Nephron progenitor cell (in vitro differentiated cells): ENCODE measurements at regions not wholly inside any gene's neighbourhood (a gene's known extent, or its start where the extent isn't known, plus 50 kb on each side); places are given as distances from the start of the nearest gene placed in this dataset.

Experiments
- DNase-seq: peaks from one replicate; pipeline ENCODE4 v3.0.0; 2021
- H3K27ac Mint-ChIP-seq: 2 replicates; pipeline ENCODE4 v1.8.0; 2021; ENCODE audit warnings: mild to moderate bottlenecking, moderate library complexity, mixed read lengths
- H3K27me3 Mint-ChIP-seq: 2 replicates; pipeline ENCODE4 v1.8.0; 2021; ENCODE audit warnings: mild to moderate bottlenecking, low read depth, mixed read lengths; ENCODE audit not compliant: poor library complexity
- H3K36me3 Mint-ChIP-seq: 2 replicates; pipeline ENCODE4 v1.8.0; 2021; ENCODE audit warnings: low read depth, mixed read lengths
- H3K4me1 Mint-ChIP-seq: 2 replicates; pipeline ENCODE4 v1.8.0; 2021; ENCODE audit warnings: mixed read lengths
- H3K4me3 Mint-ChIP-seq: 2 replicates; pipeline ENCODE4 v1.8.0; 2021; ENCODE audit warnings: mild to moderate bottlenecking, moderate library complexity, mixed read lengths
- H3K9me3 Mint-ChIP-seq: 2 replicates; pipeline ENCODE4 v1.8.0; 2021; ENCODE audit warnings: mild to moderate bottlenecking, moderate library complexity, mixed read lengths
- TF ChIP-seq, protein P1 (sequence below): fragments of 200-600 bp; sonication (generic); IDR thresholded peaks from 2 replicates; pipeline ENCODE4 v1.5.0; 2021; ENCODE audit warnings: antibody characterized with exemption

DNA sequence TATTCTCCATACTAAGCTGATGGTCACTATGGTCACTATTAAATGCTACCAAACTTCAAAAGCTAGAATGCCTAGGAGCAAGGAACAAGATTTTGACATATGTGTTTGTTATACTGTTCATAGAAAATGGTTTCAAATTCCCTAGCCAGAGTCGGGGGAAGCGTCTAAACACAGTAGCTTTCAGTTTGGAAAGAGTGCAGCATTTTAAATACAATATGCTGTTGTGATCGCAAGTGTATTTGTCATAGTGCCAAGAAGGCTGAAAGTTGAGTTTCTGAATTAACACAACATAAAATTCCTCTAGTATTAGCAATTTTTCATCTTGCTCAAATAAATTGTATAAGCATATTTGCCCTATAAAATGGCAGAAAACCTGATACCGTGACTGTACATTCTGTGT lies 280.4 kb downstream of the ZNF608 start:
- TF ChIP-seq, protein P1, sequence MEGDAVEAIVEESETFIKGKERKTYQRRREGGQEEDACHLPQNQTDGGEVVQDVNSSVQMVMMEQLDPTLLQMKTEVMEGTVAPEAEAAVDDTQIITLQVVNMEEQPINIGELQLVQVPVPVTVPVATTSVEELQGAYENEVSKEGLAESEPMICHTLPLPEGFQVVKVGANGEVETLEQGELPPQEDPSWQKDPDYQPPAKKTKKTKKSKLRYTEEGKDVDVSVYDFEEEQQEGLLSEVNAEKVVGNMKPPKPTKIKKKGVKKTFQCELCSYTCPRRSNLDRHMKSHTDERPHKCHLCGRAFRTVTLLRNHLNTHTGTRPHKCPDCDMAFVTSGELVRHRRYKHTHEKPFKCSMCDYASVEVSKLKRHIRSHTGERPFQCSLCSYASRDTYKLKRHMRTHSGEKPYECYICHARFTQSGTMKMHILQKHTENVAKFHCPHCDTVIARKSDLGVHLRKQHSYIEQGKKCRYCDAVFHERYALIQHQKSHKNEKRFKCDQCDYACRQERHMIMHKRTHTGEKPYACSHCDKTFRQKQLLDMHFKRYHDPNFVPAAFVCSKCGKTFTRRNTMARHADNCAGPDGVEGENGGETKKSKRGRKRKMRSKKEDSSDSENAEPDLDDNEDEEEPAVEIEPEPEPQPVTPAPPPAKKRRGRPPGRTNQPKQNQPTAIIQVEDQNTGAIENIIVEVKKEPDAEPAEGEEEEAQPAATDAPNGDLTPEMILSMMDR: no peak
- Mint-ChIP-seq H3K4me1 (peaks cover 38% of the 10 kb centered on the region), H3K27me3 (no peaks in the 10 kb centered on the region), H3K27ac (no peak overlapping the region), H3K36me3 (peaks cover 15% of the 10 kb centered on the region), H3K9me3 (peaks cover 22% of the 10 kb centered on the region), H3K4me3 (no peak overlapping the region)
- DNase-seq: no peak

DNA sequence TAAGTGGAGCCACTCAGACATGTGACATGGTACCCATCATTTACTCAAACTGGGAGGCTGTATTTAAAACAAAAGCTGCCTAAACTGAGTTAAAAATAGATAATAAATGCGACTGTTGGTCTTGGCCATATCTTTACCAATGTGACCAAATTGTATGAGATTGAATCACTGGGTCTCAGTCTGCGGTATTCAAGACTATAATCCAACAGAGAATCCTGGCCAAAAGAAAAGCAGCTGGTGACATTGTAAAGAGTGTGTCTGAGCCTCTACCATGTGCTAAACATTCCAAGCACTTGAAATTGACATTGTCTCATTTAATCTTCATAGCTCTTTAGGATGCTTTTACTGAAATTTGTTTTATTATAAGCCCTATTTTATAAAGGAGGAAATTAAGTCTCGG lies 282.6 kb downstream of the ZNF608 start:
- peaks cover 15% of the 10 kb centered on the region for H3K36me3 Mint-ChIP-seq
- DNase-seq: no peak
- no peak overlapping the region for H3K4me3 Mint-ChIP-seq
- no peaks in the 10 kb centered on the region for H3K27me3 Mint-ChIP-seq
- peaks cover 58% of the 10 kb centered on the region for H3K4me1 Mint-ChIP-seq
- TF ChIP-seq, protein P1: no peak
- peaks cover 34% of the 10 kb centered on the region for H3K9me3 Mint-ChIP-seq
- no peak overlapping the region for H3K27ac Mint-ChIP-seq

DNA sequence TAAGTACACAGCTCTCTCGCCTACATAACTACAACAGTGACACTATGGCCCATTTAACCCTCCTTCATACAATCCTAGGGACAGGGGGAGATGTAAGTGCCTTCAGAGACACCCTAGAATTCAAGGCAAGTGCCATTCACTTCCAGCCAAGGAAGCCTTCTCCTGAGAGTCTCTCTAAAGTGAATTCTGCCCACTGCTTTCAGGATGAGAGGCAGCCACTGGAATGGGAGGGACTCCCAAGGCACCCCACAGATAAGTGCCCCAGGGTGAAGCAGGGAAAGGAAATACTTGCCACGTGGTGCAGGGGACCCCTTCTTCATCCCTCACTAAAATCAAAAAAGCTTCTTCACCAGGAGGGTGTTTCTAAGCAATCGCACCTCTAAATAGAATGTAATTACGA lies 283.7 kb downstream of the ZNF608 start:
- DNase-seq: no peak
- Mint-ChIP-seq H3K9me3 (peaks cover 34% of the 10 kb centered on the region), H3K27me3 (no peaks in the 10 kb centered on the region), H3K4me3 (no peak overlapping the region), H3K27ac (no peak overlapping the region), H3K36me3 (peaks cover 15% of the 10 kb centered on the region), H3K4me1 (peaks cover 62% of the 10 kb centered on the region)
- TF ChIP-seq, protein P1: no peak

DNA sequence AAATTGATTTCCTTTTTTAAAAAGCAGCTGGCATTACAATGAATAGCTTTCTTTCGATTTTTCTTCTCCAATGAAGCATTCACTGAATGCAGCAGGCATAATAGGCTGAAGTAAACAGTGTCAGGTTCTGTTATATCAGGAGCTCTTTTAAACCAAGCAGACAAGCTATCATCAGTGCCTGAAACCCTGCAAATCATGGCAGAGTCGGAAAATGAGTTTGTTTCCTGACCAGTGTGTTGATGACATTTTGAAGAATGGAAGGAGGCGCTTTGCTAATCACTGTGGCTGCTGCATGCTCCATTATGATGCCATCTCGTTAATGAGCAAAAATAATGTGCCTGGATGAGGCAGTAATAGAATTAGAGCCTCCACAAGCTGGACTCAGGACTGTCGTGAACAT lies 284.5 kb downstream of the ZNF608 start:
- no peak overlapping the region for H3K27ac Mint-ChIP-seq
- no peak overlapping the region for H3K4me3 Mint-ChIP-seq
- no peaks in the 10 kb centered on the region for H3K27me3 Mint-ChIP-seq
- TF ChIP-seq, protein P1: no peak
- peaks cover 69% of the 10 kb centered on the region for H3K4me1 Mint-ChIP-seq
- DNase-seq: no peak
- peaks cover 34% of the 10 kb centered on the region for H3K9me3 Mint-ChIP-seq
- H3K36me3 Mint-ChIP-seq: peaks cover 15% of the 10 kb centered on the region

DNA sequence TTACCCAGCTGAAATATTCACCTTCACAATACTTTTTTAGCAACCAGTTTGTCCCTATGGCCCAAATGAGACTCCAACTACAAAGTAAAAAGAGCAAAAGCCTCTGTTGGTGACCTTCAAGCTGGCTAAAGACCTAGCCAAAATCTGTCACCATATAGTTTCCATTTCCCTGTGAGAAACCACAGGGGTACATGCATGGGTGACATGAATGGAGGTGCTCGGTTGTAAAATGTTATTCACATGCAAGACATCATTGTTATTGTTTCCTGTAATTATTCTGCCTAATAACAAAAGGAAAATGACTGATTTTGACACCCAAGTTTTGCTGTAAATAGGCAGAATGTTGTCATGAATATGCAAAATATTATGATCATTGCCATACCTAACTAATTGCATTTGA lies 285.3 kb downstream of the ZNF608 start:
- H3K36me3 Mint-ChIP-seq: peaks cover 13% of the 10 kb centered on the region

DNA sequence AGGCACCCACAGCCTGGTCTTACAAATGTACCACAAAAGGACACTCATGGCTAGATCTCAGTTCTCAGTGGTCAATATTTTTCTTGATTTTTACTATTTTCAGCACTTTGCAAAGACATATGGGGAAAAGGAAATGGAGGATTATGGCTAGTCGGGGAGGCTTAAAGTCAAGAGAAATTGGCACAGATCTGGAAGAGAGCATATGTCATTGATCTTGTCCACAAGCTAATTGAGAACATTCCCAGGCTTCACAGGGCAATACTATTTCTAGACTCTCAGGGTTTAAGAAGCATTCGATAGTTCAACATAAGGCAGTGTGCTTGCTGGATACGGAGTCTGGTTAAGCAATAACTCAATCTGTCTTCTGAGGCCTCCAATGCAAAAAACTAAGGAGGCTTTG lies 285.8 kb downstream of the ZNF608 start:
- peak overlapping the region; percentile 8 for H3K4me3 Mint-ChIP-seq
- TF ChIP-seq, protein P1: no peak
- no peak for DNase-seq
- peaks cover 68% of the 10 kb centered on the region for H3K4me1 Mint-ChIP-seq
- H3K27me3 Mint-ChIP-seq: no peaks in the 10 kb centered on the region
- peak overlapping the region; percentile 9 for H3K27ac Mint-ChIP-seq
- H3K36me3 Mint-ChIP-seq: peaks cover 8% of the 10 kb centered on the region
- peaks cover 27% of the 10 kb centered on the region for H3K9me3 Mint-ChIP-seq

More for the DNA sequence above, 285.3 kb downstream of the ZNF608 start:
- no peak overlapping the region for H3K4me3 Mint-ChIP-seq
- H3K4me1 Mint-ChIP-seq: peaks cover 69% of the 10 kb centered on the region
- TF ChIP-seq, protein P1: no peak
- no peak overlapping the region for H3K27ac Mint-ChIP-seq
- no peak for DNase-seq
- no peaks in the 10 kb centered on the region for H3K27me3 Mint-ChIP-seq
- peaks cover 31% of the 10 kb centered on the region for H3K9me3 Mint-ChIP-seq
